Mesenchymal stem cell (in vitro differentiated cells and primary cell): ENCODE measurements at regions not wholly inside any gene's neighbourhood (a gene's known extent, or its start where the extent isn't known, plus 50 kb on each side); places are given as distances from the start of the nearest gene placed in this dataset.
"Not testable (repeated sequence)": the region's sequence is repeated elsewhere in the genome, so short reads cannot be mapped to it uniquely, and the experiment has no call there.

Experiments used
- DNase-seq: peaks from one replicate; pipeline ENCODE4 v3.0.0-alpha.2; 2013
- H2AFZ ChIP-seq: one replicate; pipeline ENCODE4 v1.6.1; 2013; ENCODE audit warnings: low read depth, mild to moderate bottlenecking, control low read depth, inconsistent platforms, low read length, moderate library complexity
- H2AK5ac ChIP-seq: 2 replicates; pipeline ENCODE4 v1.6.1; 2013; ENCODE audit warnings: low read length, moderate library complexity, mild to moderate bottlenecking, inconsistent platforms; ENCODE audit not compliant: severe bottlenecking
- H2BK120ac ChIP-seq: one replicate; pipeline ENCODE4 v1.6.1; 2013; ENCODE audit warnings: low read depth, mild to moderate bottlenecking, inconsistent platforms, low read length, moderate library complexity
- H2BK12ac ChIP-seq, 2 experiments: one replicate each; pipeline ENCODE4 v1.6.1; 2013; ENCODE audit warnings: inconsistent platforms in 2 of 2, low read length in 2 of 2, mild to moderate bottlenecking in 2 of 2, moderate library complexity in 2 of 2, control low read depth in 1 of 2
- H2BK15ac ChIP-seq: one replicate; pipeline ENCODE4 v1.6.1; 2013; ENCODE audit warnings: mild to moderate bottlenecking, low read depth, inconsistent platforms; ENCODE audit not compliant: poor library complexity, severe bottlenecking
- H2BK5ac ChIP-seq: 2 replicates; pipeline ENCODE4 v1.6.1; 2013; ENCODE audit warnings: low read depth, mild to moderate bottlenecking, low read length, control low read depth, inconsistent platforms; ENCODE audit not compliant: poor library complexity, severe bottlenecking
- H3K14ac ChIP-seq, 2 experiments: one replicate each; pipeline ENCODE4 v1.6.1; 2013; ENCODE audit warnings: inconsistent platforms in 2 of 2, low read length in 2 of 2, control low read depth in 1 of 2, mild to moderate bottlenecking in 1 of 2, moderate library complexity in 1 of 2
- H3K18ac ChIP-seq, 2 experiments: one replicate each; pipeline ENCODE4 v1.6.1; 2013; ENCODE audit warnings: inconsistent platforms in 2 of 2, low read length in 2 of 2, control low read depth in 1 of 2, low read depth in 1 of 2, mild to moderate bottlenecking in 1 of 2
- H3K23ac ChIP-seq, 2 experiments: one replicate each; pipeline ENCODE4 v1.6.1; 2013; ENCODE audit warnings: inconsistent platforms in 2 of 2, low read length in 2 of 2, mild to moderate bottlenecking in 2 of 2, moderate library complexity in 2 of 2, control low read depth in 1 of 2
- H3K27ac ChIP-seq: 2 replicates; pipeline ENCODE4 v1.5.1; 2013; ENCODE audit warnings: mild to moderate bottlenecking, moderate library complexity, low read length, control low read depth, inconsistent platforms; ENCODE audit not compliant: poor library complexity, severe bottlenecking
- H3K27me3 ChIP-seq, 2 experiments: 2 replicates each; pipeline versions ENCODE4 v1.6.1 to v1.7.0; 2013; ENCODE audit warnings: low read length in 2 of 2, mild to moderate bottlenecking in 2 of 2, moderate library complexity in 2 of 2, control low read depth in 1 of 2, inconsistent platforms in 1 of 2; ENCODE audit not compliant: control insufficient read depth in 1 of 2, insufficient read depth in 1 of 2
- H3K36me3 ChIP-seq, 2 experiments: 2 replicates each; pipeline versions ENCODE4 v1.6.1 to v1.7.0; 2013; ENCODE audit warnings: low read length in 2 of 2, control low read depth in 1 of 2, inconsistent platforms in 1 of 2, low read depth in 1 of 2, mild to moderate bottlenecking in 1 of 2; ENCODE audit not compliant: insufficient read depth in 2 of 2, control insufficient read depth in 1 of 2
- H3K4ac ChIP-seq, 2 experiments: one replicate each; pipeline ENCODE4 v1.6.1; 2013; ENCODE audit warnings: inconsistent platforms in 2 of 2, low read length in 2 of 2, mild to moderate bottlenecking in 2 of 2, moderate library complexity in 2 of 2, control low read depth in 1 of 2, low read depth in 1 of 2
- H3K4me1 ChIP-seq: 2 replicates; pipeline ENCODE4 v1.6.1; 2013; ENCODE audit warnings: low read depth, low read length, control low read depth; ENCODE audit not compliant: control insufficient read depth, insufficient read depth
- H3K4me2 ChIP-seq: 2 replicates; pipeline ENCODE4 v1.6.1; 2013; ENCODE audit warnings: low read length, mild to moderate bottlenecking, inconsistent platforms; ENCODE audit not compliant: poor library complexity, severe bottlenecking
- H3K4me3 ChIP-seq, 2 experiments: 2 replicates each; pipeline versions ENCODE4 v1.5.1 to v1.7.0; 2013; ENCODE audit warnings: low read length in 2 of 2, mild to moderate bottlenecking in 2 of 2, control low read depth in 1 of 2, low read depth in 1 of 2; ENCODE audit not compliant: insufficient read depth in 1 of 2
- H3K79me1 ChIP-seq: replicated peaks from 2 replicates; pipeline ENCODE4 v1.6.1; 2013; ENCODE audit warnings: mild to moderate bottlenecking, control low read depth, low read length, inconsistent platforms; ENCODE audit not compliant: poor library complexity, severe bottlenecking
- H3K9ac ChIP-seq: 2 replicates; pipeline ENCODE4 v1.7.0; 2013; ENCODE audit warnings: mild to moderate bottlenecking, low read length, moderate library complexity
- H3K9me3 ChIP-seq: 2 replicates; pipeline ENCODE4 v1.7.0; 2013; ENCODE audit warnings: mild to moderate bottlenecking, low read length; ENCODE audit not compliant: control insufficient read depth
- H4K8ac ChIP-seq: one replicate; pipeline ENCODE4 v1.6.1; 2013; ENCODE audit warnings: inconsistent platforms, mild to moderate bottlenecking, low read length, moderate library complexity
- H4K91ac ChIP-seq: one replicate; pipeline ENCODE4 v1.6.1; 2013; ENCODE audit warnings: mild to moderate bottlenecking, low read length, inconsistent platforms
- WGBS: methylation state at CpG from one replicate; pipeline ENCODE4 v1.1.7; 2013; ENCODE audit warnings: mixed read lengths; 5-methylcytosine and 5-hydroxymethylcytosine counted together

GRCh38 chr19:7400815-7401214 lies 52.1 kb downstream of the ARHGEF18 start:
- no peak overlapping the region for H3K23ac ChIP-seq
- H3K18ac ChIP-seq = no peak overlapping the region
- H3K27ac ChIP-seq = no peak overlapping the region
- no peak overlapping the region for H3K14ac ChIP-seq
- no peak overlapping the region for H3K4me3 ChIP-seq
- H3K79me1 ChIP-seq = peaks cover 11% of the 10 kb centered on the region
- H2AK5ac ChIP-seq = no peak overlapping the region
- DNase-seq = no peak
- H2AFZ ChIP-seq = no peak overlapping the region
- peaks cover 13% of the 10 kb centered on the region for H3K4me1 ChIP-seq
- no peak overlapping the region for H2BK5ac ChIP-seq
- no peak overlapping the region for H2BK15ac ChIP-seq
- peaks cover 8 to 19% of the 10 kb centered on the region in 2 experiments for H3K36me3 ChIP-seq
- WGBS = 98% methylated on average over 5 of the region's 5 CpGs
- no peak overlapping the region for H4K91ac ChIP-seq
- H3K27me3 ChIP-seq = no peaks in the 10 kb centered on the region
- H3K9me3 ChIP-seq = no peaks in the 10 kb centered on the region
- no peak overlapping the region for H4K8ac ChIP-seq
- H2BK120ac ChIP-seq = no peak overlapping the region
- no peak overlapping the region for H3K9ac ChIP-seq
- H3K4me2 ChIP-seq = no peak overlapping the region
- H2BK12ac ChIP-seq = no peak overlapping the region
- no peak overlapping the region for H3K4ac ChIP-seq

- no peak overlapping the region for H2AK5ac ChIP-seq
- no peak overlapping the region for H2BK5ac ChIP-seq
- no peak overlapping the region for H3K18ac ChIP-seq
- H2BK15ac ChIP-seq = no peak overlapping the region
- peaks cover 11% of the 10 kb centered on the region for H3K79me1 ChIP-seq
- no peak overlapping the region for H4K91ac ChIP-seq
- no peaks in the 10 kb centered on the region for H3K9me3 ChIP-seq
- no peak overlapping the region for H3K4me3 ChIP-seq
- WGBS = 97% methylated on average over 3 of the region's 3 CpGs
- no peak overlapping the region for H3K27ac ChIP-seq
- H3K4me1 ChIP-seq = peaks cover 9% of the 10 kb centered on the region
- H4K8ac ChIP-seq = no peak overlapping the region
- peaks cover 8 to 19% of the 10 kb centered on the region in 2 experiments for H3K36me3 ChIP-seq
- no peaks in the 10 kb centered on the region for H3K27me3 ChIP-seq
- no peak overlapping the region for H3K4me2 ChIP-seq
- no peak overlapping the region for H3K4ac ChIP-seq
- H3K23ac ChIP-seq = no peak overlapping the region
- no peak overlapping the region for H2BK12ac ChIP-seq
- no peak overlapping the region for H3K9ac ChIP-seq
- DNase-seq = no peak
- no peak overlapping the region for H2AFZ ChIP-seq
- H3K14ac ChIP-seq = no peak overlapping the region
- H2BK120ac ChIP-seq = no peak overlapping the region
Measured at GRCh38 chr19:7401694-7402093, 53.0 kb downstream of the ARHGEF18 start.

DNA sequence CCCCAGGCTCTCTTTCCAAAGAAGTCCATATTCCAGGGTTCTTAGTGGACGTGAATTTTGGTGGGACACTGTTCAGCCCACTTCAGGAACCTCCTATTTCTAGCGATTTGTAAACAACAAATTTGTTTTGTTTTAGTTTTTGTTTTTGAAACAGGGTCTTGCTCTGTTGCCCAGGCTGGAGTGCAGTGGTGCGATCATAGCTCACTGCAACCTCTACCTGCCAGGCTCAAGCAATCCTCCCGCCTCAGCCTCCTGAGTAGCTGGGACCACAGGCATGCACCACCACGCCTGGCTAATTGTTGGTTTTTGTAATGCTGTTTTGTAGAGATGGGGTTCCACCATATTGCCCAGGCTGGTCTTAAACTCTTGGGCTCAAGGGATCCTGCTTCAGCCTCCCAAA lies 56.7 kb downstream of the ARHGEF18 start:
- not testable (repeated sequence) for H3K23ac ChIP-seq, H3K4ac ChIP-seq, H2AK5ac ChIP-seq, H3K4me2 ChIP-seq, H3K18ac ChIP-seq, H4K8ac ChIP-seq, H2BK15ac ChIP-seq, H2BK120ac ChIP-seq, H3K14ac ChIP-seq, H3K4me3 ChIP-seq, H3K27me3 ChIP-seq, DNase-seq, H2BK5ac ChIP-seq, H2BK12ac ChIP-seq, H3K9ac ChIP-seq, H3K9me3 ChIP-seq, H3K4me1 ChIP-seq, H3K27ac ChIP-seq, H2AFZ ChIP-seq, H4K91ac ChIP-seq
- Histone ChIP-seq H3K36me3 (peaks cover 8 to 20% of the 10 kb centered on the region in 2 experiments), H3K79me1 (peaks cover 21% of the 10 kb centered on the region)
- 100% methylated on average over 5 of the region's 5 CpGs for whole genome bisulfite sequencing

DNA sequence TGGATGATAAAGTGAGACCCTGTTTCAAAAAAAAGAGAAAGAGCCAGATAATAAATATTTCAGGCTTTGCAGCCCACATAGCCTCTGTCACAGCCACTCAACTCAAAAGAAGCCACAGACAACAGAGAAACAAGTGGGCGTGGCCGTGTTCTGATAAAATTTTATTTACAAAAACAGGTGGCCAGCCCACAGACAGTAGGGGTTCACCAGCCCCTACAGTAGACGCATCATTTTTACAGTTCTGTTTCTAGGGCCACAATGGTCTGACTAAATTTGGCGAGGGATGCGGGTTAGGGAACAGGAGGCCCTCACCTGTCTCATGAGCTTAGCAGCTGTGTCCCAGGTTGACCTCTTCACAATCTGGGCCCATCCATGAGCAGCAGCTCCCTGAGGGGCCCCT lies 59.5 kb downstream of the ARHGEF18 start:
- Histone ChIP-seq H3K9me3 (no peaks in the 10 kb centered on the region), H4K8ac (no peak overlapping the region), H3K9ac (no peak overlapping the region), H3K36me3 (peaks cover 0 to 14% of the 10 kb centered on the region in 2 experiments), H2BK15ac (no peak overlapping the region), H3K18ac (peak overlapping the region in 1 of 2 experiments; percentile 26), H3K4me1 (no peaks in the 10 kb centered on the region), H3K23ac (no peak overlapping the region), H2AK5ac (no peak overlapping the region), H4K91ac (no peak overlapping the region), H2BK5ac (no peak overlapping the region), H3K4me2 (no peak overlapping the region), H3K27ac (no peak overlapping the region), H2BK12ac (no peak overlapping the region), H3K14ac (no peak overlapping the region), H3K79me1 (peaks cover 24% of the 10 kb centered on the region), H2BK120ac (no peak overlapping the region), H3K4ac (no peak overlapping the region), H3K27me3 (no peaks in the 10 kb centered on the region), H2AFZ (no peak overlapping the region), H3K4me3 (no peak overlapping the region)
- DNase-seq = no peak
- 98% methylated on average over 5 of the region's 5 CpGs for WGBS
